ENCODE measurements at regions not wholly inside any gene's neighbourhood (a gene's known extent, or its start where the extent isn't known, plus 50 kb on each side); places are given as distances from the start of the nearest gene placed in this dataset.

DNA sequence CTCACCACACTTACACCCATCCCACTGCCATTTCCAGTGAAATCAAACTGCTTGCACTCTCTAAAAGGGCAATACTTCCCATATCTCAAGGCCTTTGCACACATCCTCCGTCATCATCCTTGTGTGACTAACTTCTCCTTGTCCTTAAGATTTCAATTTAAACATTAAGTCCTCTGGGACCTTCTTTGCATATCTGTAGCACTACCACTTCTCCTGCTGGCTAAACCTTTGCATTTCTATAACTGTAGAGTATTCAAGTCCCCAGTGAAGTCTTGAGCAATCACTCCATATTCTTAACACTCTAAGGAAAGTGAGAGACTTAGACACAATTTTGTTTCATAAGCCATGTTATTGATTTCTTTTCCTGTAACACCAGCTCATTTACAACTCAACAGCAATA lies 136.8 kb upstream of the EPHA4 start:
- H3K4me3 ChIP-seq, result no peak overlapping the region
- intact Hi-C loops (cut with DNase I), result no loop called here
- DNase-seq, result no peak
- no peaks in the 10 kb centered on the region for H3K36me3 ChIP-seq
- H3K9me3 ChIP-seq, result no peaks in the 10 kb centered on the region
- no peak overlapping the region for H3K27ac ChIP-seq
- no peaks in the 10 kb centered on the region for H3K4me1 ChIP-seq
- H3K27me3 ChIP-seq, result no peaks in the 10 kb centered on the region
- whole genome bisulfite sequencing, 2 donors, result 68 to 76% methylated on average over 1 of the region's 1 CpG
- TF ChIP-seq POLR2A (IDR thresholded peaks at IDR 0.05), result no peak
- TF ChIP-seq, protein P1, sequence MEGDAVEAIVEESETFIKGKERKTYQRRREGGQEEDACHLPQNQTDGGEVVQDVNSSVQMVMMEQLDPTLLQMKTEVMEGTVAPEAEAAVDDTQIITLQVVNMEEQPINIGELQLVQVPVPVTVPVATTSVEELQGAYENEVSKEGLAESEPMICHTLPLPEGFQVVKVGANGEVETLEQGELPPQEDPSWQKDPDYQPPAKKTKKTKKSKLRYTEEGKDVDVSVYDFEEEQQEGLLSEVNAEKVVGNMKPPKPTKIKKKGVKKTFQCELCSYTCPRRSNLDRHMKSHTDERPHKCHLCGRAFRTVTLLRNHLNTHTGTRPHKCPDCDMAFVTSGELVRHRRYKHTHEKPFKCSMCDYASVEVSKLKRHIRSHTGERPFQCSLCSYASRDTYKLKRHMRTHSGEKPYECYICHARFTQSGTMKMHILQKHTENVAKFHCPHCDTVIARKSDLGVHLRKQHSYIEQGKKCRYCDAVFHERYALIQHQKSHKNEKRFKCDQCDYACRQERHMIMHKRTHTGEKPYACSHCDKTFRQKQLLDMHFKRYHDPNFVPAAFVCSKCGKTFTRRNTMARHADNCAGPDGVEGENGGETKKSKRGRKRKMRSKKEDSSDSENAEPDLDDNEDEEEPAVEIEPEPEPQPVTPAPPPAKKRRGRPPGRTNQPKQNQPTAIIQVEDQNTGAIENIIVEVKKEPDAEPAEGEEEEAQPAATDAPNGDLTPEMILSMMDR (IDR thresholded peaks at IDR 0.05), result no peak

DNA sequence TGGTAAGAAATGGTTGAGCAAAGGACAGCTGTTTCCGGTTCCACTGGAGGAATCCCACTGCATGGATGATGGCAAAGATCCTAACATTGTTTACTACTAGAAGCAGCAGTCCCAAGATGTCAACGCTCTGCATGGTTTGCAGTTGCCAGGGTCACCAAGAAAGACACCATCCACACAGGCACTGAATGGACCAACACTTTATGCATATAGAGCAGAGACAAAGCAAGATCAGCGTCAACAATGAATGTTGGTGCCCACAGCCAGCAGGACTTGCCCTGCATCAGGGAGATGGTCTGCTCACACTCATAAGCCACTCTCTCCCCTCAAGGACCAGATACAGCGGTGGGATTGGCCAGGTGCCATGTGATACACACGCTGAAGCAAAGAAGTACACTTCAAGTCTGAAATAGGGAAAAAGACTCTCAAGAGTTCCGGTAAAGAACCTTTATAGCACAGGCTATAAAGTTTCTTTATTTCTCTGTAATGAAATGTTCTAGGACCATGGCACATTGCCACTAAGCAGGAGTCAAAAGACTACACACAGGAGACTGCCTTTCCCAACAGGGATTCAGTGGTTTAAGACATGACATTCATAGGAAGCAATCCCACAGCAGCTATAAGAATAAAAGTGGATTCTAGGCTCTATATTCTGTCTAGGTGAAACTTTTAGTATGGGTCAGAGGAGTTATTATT lies 133.2 kb upstream of the EPHA4 start:
- no peak overlapping the region for H3K27ac ChIP-seq
- TF ChIP-seq POLR2A (IDR thresholded peaks at IDR 0.05), result no peak
- TF ChIP-seq, protein P1 (IDR thresholded peaks at IDR 0.05), result no peak
- H3K27me3 ChIP-seq, result no peaks in the 10 kb centered on the region
- WGBS, 2 donors, result 85 to 86% methylated on average over 6 of the region's 6 CpGs
- DNase-seq, result no peak
- H3K36me3 ChIP-seq, result no peaks in the 10 kb centered on the region
- no peak overlapping the region for H3K4me3 ChIP-seq
- intact Hi-C loops (cut with DNase I), result no loop called here
- H3K9me3 ChIP-seq, result no peaks in the 10 kb centered on the region
- no peaks in the 10 kb centered on the region for H3K4me1 ChIP-seq

DNA sequence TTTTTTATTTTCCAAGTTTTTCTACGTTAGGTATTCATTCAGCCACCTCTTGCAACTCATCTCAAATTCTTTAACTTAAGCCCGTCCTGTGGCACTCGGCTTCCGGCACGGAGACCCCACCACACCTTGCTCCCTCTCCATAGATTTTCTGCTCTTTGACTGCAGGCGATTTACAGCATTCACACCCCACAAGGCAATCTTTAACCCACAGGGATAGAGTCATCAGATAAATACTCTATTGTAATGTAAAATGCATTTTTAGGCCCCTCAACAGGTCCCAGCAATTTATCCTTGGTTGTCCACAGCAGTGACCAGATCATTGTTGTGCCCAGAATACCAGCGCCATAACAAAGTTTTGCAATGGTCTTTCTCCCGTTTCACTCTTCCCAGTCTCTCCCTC lies 132.3 kb upstream of the EPHA4 start:
- intact Hi-C loops (cut with DNase I), result no loop called here
- Histone ChIP-seq H3K4me1 (no peaks in the 10 kb centered on the region), H3K36me3 (no peaks in the 10 kb centered on the region), H3K4me3 (no peak overlapping the region), H3K9me3 (no peaks in the 10 kb centered on the region), H3K27me3 (no peaks in the 10 kb centered on the region), H3K27ac (no peak overlapping the region)
- 79 to 85% methylated on average over 8 of the region's 8 CpGs for WGBS, 2 donors
- TF ChIP-seq POLR2A (IDR thresholded peaks at IDR 0.05), result no peak
- TF ChIP-seq, protein P1 (IDR thresholded peaks at IDR 0.05), result no peak
- no peak for DNase-seq

DNA sequence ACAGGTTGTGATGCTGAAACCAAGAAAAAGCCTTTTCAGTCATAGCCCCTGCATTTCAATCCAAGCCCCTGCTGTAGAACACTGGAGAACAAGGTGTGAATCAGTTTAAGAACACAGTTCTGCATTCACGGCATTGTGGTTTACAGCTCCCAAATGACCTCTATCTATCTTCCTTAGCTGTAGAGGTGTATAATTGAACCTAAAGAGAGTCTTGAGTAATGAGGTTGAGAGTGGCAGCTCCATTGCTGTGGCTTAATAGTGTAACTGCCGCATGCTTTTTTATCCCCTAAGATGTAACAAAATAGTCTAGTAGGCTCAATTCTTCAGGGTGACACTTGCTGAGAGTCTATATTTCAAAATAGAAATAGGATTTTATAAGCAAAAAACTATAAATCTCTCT lies 121.3 kb upstream of the EPHA4 start:
- intact Hi-C loops (cut with DNase I), result no loop called here
- 65 to 67% methylated on average over 2 of the region's 2 CpGs for WGBS, 2 donors
- no peaks in the 10 kb centered on the region for H3K36me3 ChIP-seq
- H3K27ac ChIP-seq, result no peak overlapping the region
- no peak for DNase-seq
- H3K4me3 ChIP-seq, result no peak overlapping the region
- H3K4me1 ChIP-seq, result no peaks in the 10 kb centered on the region
- no peak for TF ChIP-seq POLR2A (IDR thresholded peaks at IDR 0.05)
- TF ChIP-seq, protein P1 (IDR thresholded peaks at IDR 0.05), result no peak
- H3K27me3 ChIP-seq, result no peaks in the 10 kb centered on the region
- H3K9me3 ChIP-seq, result no peaks in the 10 kb centered on the region

DNA sequence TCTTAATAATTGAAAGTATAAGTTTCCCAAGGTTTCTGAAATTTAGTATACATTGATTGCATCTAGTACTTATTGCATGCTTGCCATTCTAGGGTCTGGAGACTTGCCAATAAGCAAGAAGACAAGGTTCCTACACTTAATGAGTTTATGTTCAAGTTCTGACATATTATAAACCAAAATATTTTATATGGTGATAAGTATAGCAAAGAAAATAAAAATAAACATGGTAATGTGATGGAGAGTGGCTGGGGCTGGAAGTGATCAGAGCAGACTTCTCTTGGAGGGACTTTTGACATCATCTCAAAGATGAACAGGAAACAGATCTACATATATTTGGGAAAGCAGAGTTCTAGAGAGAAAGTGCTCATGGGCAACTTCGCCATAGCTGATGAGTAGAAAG lies 119.5 kb upstream of the EPHA4 start:
- DNase-seq, result no peak
- Histone ChIP-seq H3K9me3 (no peaks in the 10 kb centered on the region), H3K4me1 (no peaks in the 10 kb centered on the region), H3K27me3 (no peaks in the 10 kb centered on the region), H3K27ac (no peak overlapping the region), H3K4me3 (no peak overlapping the region), H3K36me3 (no peaks in the 10 kb centered on the region)
- intact Hi-C loops (cut with DNase I), result no loop called here
- no peak for TF ChIP-seq POLR2A (IDR thresholded peaks at IDR 0.05)
- TF ChIP-seq, protein P1 (IDR thresholded peaks at IDR 0.05), result no peak
- 74 to 94% methylated on average over 1 of the region's 1 CpG for WGBS, 2 donors
